SJCRH30 (cell line): ENCODE measurements at regions not wholly inside any gene's neighbourhood (a gene's known extent, or its start where the extent isn't known, plus 50 kb on each side); places are given as distances from the start of the nearest gene placed in this dataset.
"Not testable (repeated sequence)": the region's sequence is repeated elsewhere in the genome, so short reads cannot be mapped to it uniquely, and the experiment has no call there.

Experiments
- DNase-seq, 2 experiments: peaks; one replicate each; pipeline ENCODE4 v3.0.0-alpha.2; 2015 to 2020
- H3K27ac ChIP-seq: fragments of 250-450 bp; sonication (Bioruptor Pico); 2 replicates; pipeline ENCODE4 v1.5.1; 2020; ENCODE audit warnings: mild to moderate bottlenecking, moderate library complexity
- H3K27me3 ChIP-seq: fragments of 250-450 bp; sonication (Bioruptor Pico); 2 replicates; pipeline ENCODE4 v1.5.1; 2020; ENCODE audit warnings: mild to moderate bottlenecking, moderate library complexity
- H3K36me3 ChIP-seq: fragments of 250-450 bp; sonication (Bioruptor Pico); 2 replicates; pipeline ENCODE4 v1.5.1; 2020; ENCODE audit warnings: mild to moderate bottlenecking, moderate library complexity
- H3K4me1 ChIP-seq: fragments of 250-450 bp; sonication (Bioruptor Pico); 2 replicates; pipeline ENCODE4 v1.5.1; 2020; ENCODE audit warnings: mild to moderate bottlenecking, moderate library complexity
- H3K4me3 ChIP-seq: fragments of 250-450 bp; sonication (Bioruptor Pico); 2 replicates; pipeline ENCODE4 v1.5.1; 2020; ENCODE audit warnings: mild to moderate bottlenecking, moderate library complexity
- H3K9me3 ChIP-seq: fragments of 250-450 bp; sonication (Bioruptor Pico); replicated peaks from 2 replicates; pipeline ENCODE4 v1.5.1; 2020; ENCODE audit warnings: mild to moderate bottlenecking, moderate library complexity

DNA sequence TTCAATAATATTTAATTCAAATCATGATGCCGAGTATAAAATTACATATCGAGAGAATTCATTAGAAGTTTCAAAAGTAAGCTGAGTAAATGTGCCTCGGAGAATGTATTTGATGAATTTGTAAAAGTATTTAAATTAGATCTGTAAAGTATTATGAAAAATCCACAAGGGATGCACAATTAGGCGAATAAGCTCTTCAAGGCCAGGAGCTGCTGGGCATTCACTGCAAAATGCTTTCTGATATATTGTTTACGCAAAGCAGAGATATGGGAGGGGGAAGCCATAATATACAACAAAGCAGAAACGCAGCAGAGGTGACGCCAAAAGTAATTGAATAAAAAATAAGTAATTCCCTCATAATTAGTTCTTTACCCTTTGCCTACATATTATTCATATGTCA is 1121.5 kb upstream of the TENM3 start:
- Histone ChIP-seq H3K4me1 (no peaks in the 10 kb centered on the region), H3K9me3 (no peaks in the 10 kb centered on the region), H3K27ac (no peak overlapping the region), H3K27me3 (no peaks in the 10 kb centered on the region), H3K36me3 (no peaks in the 10 kb centered on the region), H3K4me3 (no peak overlapping the region)
- DNase-seq = no peak

DNA sequence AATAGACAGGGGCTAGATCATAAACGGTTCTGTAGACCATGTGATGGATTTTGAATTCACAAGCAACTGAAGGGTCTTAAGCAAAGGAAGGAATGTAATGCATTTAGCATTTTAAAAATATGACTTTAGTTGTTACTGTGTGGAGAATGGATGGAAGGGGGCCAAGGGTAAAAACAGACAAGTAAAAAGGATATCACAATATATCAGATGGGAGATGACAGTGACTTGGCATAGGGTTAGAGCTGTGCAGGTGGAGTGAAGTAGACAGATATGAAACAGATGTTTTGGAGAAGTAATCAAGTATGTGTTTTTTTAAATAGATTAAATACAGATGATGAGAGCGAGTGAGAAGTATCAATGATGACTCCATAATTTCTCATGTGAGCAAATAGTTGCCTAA is 1116.0 kb upstream of the TENM3 start:
- Histone ChIP-seq H3K36me3 (no peaks in the 10 kb centered on the region), H3K27ac (no peak overlapping the region), H3K4me3 (no peak overlapping the region), H3K27me3 (no peaks in the 10 kb centered on the region), H3K4me1 (no peaks in the 10 kb centered on the region), H3K9me3 (no peaks in the 10 kb centered on the region)
- no peak for DNase-seq

DNA sequence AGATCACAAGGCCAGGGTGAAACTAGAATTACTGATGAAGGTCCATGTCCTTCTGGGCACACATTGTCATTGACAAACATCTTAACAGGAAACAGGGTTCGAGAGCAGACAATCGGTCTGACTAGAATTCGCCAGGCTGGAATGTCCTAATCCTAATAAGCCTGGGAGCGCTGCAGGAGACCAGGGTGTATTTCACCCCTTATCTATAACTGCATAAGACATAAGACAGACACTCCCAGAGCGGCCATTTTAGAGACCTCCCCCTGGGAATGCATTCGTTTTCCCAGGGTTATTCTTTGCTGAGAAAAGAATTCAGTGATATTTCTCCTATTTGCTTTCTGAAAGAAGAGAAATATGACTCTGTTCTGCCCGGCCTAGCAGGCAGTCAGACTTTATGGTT is 1112.9 kb upstream of the TENM3 start:
- DNase-seq, H3K36me3 ChIP-seq, H3K27me3 ChIP-seq, H3K9me3 ChIP-seq, H3K4me1 ChIP-seq, H3K27ac ChIP-seq, H3K4me3 ChIP-seq: not testable (repeated sequence)

DNA sequence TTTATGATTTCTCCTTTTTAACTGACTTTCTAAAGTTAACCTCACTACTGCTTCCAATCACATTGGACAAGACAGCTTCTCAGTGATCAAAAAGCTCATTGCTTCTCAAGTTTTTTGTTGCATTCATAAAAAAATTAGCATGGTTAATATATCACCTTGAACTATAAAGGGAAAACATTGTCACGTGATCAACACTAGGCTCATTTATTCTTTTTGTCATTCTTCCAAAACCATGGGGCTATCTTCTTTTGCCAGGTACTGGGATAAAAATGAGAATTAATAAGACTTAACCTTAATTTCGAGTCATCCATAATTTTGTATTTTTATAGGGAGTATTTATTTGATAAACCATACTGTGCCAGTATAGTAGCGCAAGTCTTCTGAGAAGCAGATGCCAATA is 1105.9 kb upstream of the TENM3 start:
- Histone ChIP-seq H3K36me3 (no peaks in the 10 kb centered on the region), H3K4me1 (no peaks in the 10 kb centered on the region), H3K9me3 (no peaks in the 10 kb centered on the region), H3K4me3 (no peak overlapping the region), H3K27me3 (no peaks in the 10 kb centered on the region), H3K27ac (no peak overlapping the region)
- DNase-seq = no peak

DNA sequence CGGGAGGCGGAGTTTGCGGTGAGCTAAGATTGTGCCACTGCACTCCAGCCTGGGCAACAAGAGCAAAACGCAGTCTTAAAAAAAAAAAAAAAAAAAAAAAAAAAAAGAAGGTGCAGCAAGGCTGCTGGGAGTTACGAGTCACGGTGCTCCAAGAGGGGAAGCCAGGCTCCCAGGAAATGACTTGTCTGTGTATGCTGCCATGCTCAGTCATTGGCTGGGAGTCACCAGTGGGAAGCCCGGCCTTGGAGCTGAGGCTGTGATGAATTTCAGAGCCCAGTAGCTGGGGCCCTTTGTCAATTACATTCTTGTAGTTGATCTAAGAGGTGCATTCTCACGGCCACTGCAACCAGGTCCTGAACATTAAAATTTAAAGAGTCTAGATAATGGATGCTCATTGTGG is 1105.1 kb upstream of the TENM3 start:
- no peak overlapping the region for H3K27ac ChIP-seq
- H3K36me3 ChIP-seq = no peaks in the 10 kb centered on the region
- H3K27me3 ChIP-seq = no peaks in the 10 kb centered on the region
- H3K4me1 ChIP-seq = no peaks in the 10 kb centered on the region
- no peak for DNase-seq
- H3K4me3 ChIP-seq = no peak overlapping the region
- no peaks in the 10 kb centered on the region for H3K9me3 ChIP-seq

DNA sequence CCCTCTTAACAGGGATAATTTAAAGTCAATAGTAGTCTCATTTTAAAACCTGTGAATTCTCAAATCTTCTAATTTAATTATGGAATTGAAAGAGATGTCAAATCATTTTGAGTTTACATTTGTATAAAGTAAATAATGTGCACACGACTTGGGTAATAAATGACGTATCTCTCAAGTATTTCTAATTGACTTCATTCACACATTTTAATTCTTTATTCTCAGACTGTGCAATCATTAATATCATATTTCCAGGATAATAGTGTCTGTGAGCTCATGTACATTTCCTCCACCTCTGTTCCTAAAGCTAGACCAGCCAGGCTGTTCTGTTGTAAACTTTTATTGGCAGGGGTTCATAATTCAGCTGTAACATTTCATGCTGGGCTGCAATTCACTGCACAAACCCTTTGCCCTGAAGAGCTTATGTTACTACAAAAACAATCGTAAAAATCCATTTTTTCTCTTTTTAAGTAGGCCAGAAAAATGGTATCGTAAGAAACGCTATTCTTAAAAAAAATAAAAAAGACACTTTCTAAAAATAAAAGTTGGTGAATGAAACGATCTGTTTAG is 1103.1 kb upstream of the TENM3 start:
- H3K36me3 ChIP-seq = no peaks in the 10 kb centered on the region
- H3K9me3 ChIP-seq = no peaks in the 10 kb centered on the region
- H3K27ac ChIP-seq = no peak overlapping the region
- no peak overlapping the region for H3K4me3 ChIP-seq
- no peaks in the 10 kb centered on the region for H3K4me1 ChIP-seq
- peak in 1 of 2 experiments; percentile 11 for DNase-seq
- H3K27me3 ChIP-seq = no peaks in the 10 kb centered on the region

DNA sequence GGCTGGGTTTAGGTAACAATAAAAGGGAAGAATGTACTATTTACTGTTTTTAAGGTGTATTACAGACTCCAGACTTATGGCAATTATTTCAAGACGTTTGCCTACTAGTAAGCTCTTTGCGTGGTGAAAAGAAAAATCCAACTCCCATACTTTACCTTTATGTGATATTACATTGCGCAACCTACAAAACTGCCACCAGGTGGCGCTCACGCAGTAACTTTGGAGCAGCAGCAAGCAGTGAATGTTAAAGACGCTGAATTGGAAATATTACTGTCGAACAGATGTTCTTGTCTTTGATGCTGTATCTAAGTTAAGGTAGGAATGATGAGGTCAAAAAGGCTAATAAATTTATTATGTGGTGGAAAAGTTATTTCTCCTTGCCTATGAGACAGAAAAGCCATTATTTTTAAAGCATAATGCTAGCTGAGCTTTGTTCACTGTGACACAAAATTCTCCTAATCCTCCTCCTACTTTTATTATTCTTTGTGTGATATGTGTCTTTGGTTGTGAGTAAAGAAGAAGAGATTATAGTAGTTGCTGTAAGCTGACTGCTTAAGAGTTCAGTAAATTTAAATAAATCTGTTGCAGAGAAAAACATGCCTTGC is 1099.8 kb upstream of the TENM3 start:
- no peaks in the 10 kb centered on the region for H3K27me3 ChIP-seq
- no peak overlapping the region for H3K4me3 ChIP-seq
- H3K27ac ChIP-seq = no peak overlapping the region
- H3K36me3 ChIP-seq = no peaks in the 10 kb centered on the region
- DNase-seq = peak; percentile 44 to 80
- no peaks in the 10 kb centered on the region for H3K9me3 ChIP-seq
- H3K4me1 ChIP-seq = no peaks in the 10 kb centered on the region

DNA sequence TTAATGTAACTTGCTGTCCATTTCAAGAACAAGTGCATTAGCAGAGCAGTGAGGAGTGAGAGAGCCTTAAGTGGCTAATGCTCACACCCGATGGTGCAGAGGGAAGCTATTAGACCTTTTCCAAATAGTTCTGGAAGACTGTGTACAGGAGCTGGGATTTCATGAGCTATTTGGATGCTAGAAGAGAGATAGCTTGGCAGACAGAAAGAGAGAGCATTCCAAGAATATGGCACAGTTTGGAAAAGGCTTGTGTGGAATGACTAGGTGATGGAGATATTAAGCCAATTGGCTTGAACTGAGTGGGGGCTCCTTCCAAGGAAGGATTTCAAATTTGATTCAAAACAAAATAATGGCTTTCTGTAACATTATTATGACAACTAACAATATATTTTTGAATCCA is 1097.2 kb upstream of the TENM3 start:
- Histone ChIP-seq H3K9me3 (no peaks in the 10 kb centered on the region), H3K4me1 (no peaks in the 10 kb centered on the region), H3K36me3 (no peaks in the 10 kb centered on the region), H3K27ac (no peak overlapping the region), H3K27me3 (no peaks in the 10 kb centered on the region), H3K4me3 (no peak overlapping the region)
- DNase-seq = no peak

DNA sequence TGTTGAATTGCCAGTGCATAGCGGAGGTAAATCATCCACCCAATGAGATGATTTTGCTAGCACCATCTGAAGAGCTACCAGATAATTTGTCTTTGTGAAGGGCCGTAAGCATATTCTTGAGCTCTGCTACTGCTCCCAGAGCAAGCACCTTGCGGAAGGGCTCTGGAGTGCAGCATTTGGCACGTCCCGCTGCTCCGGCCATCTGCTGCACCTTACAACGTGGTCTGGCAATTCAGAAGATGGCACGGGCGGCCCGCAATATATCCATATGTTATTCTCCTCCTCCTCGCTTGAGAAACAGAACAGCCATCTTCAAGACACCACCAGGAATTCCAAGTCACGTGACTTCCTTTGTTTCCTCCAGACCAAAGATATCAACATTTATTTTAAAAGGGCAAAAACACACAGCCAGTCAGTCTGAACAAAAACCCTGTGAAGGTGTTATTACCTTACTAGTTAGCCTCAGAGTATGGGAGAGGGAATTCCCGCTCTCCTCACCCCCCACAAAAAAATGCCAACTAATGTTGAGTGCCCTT is 1095.7 kb upstream of the TENM3 start:
- DNase-seq = no peak
- Histone ChIP-seq H3K4me1 (no peaks in the 10 kb centered on the region), H3K27me3 (no peaks in the 10 kb centered on the region), H3K27ac (no peak overlapping the region), H3K9me3 (no peaks in the 10 kb centered on the region), H3K36me3 (no peaks in the 10 kb centered on the region), H3K4me3 (no peak overlapping the region)

DNA sequence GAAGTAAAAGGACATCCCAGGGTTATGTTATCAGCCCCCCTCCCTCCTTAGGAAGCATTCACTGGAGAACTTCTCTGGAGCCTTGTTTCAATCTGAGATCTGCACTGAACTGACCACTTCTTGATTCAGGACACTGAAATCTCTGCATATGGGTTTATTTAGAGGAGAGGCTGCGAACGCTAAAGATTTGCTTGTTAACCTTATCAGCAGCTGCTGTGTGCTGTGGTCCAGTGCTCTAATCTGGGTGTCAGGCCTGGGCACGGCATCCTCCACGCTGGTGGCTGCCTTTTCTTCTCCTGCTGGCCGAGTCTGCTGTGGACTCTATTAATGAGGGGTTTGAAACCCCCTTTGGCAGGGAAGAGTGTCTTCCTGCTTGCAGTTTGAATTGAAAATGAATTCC is 1094.7 kb upstream of the TENM3 start:
- DNase-seq = peak; percentile 8 to 22
- Histone ChIP-seq H3K27me3 (no peaks in the 10 kb centered on the region), H3K27ac (no peak overlapping the region), H3K36me3 (no peaks in the 10 kb centered on the region), H3K9me3 (no peaks in the 10 kb centered on the region), H3K4me3 (no peak overlapping the region), H3K4me1 (no peaks in the 10 kb centered on the region)

DNA sequence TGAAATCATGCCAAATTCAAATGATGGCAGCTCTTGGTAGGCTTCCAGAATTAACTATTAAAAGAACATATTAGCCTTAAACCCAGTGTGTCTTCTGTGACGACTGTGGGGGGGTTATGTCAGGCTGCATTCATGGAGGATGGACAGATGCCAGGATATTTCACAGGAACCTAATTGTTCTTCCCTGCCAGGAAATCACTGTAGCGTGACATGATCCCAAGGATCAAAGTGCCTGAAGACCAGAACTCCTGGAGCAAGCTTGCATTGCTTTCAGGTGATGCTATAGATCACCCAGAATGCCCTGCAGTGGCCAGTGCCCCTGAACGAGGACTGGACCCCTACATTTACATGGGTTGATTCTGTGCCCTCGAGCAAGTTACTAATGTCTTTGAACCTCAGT is 1093.0 kb upstream of the TENM3 start:
- no peaks in the 10 kb centered on the region for H3K36me3 ChIP-seq
- no peak overlapping the region for H3K27ac ChIP-seq
- no peaks in the 10 kb centered on the region for H3K9me3 ChIP-seq
- no peak overlapping the region for H3K4me3 ChIP-seq
- peak; percentile 4 to 47 for DNase-seq
- H3K4me1 ChIP-seq = no peaks in the 10 kb centered on the region
- no peaks in the 10 kb centered on the region for H3K27me3 ChIP-seq

DNA sequence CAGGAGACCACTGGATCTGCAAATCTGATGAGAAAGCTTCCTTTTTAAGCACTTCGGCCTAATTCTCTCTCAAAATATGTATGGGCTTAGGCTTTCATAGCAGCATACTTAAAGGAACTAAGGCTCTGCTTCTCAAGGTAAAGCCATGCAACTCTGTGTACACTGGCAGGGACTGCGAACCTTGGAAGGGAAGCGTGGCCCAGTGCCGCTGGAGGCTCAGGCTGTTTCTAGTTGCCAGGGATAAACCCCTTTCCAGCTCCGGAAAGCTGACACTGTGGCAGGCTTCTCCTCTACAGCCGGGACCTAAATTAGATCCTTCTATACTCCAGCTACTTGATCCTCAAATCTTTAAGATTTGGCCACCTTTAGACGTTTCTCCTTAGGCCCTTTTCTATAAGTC is 1091.3 kb upstream of the TENM3 start:
- H3K27me3 ChIP-seq = no peaks in the 10 kb centered on the region
- no peak overlapping the region for H3K27ac ChIP-seq
- no peak for DNase-seq
- no peaks in the 10 kb centered on the region for H3K36me3 ChIP-seq
- no peaks in the 10 kb centered on the region for H3K9me3 ChIP-seq
- H3K4me3 ChIP-seq = no peak overlapping the region
- H3K4me1 ChIP-seq = no peaks in the 10 kb centered on the region

DNA sequence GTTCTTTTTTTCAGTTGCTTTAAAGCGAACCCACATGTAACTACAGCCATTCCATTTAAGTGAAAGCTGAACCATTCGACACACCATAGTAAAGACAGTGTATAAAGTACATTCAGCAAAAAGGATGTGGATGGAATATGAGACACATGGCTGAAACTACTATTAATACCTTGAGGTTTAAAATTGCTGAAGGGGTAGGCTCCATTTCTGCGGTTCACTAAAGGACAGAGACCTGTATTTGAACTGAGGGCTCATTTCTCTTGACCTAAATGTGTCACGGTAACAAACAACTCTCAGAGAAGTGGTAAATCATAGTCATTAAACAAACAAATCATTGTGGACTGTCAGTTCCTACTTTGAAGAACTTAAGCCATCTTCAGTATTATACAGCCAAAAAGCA is 1085.6 kb upstream of the TENM3 start:
- no peaks in the 10 kb centered on the region for H3K27me3 ChIP-seq
- no peak overlapping the region for H3K27ac ChIP-seq
- no peaks in the 10 kb centered on the region for H3K36me3 ChIP-seq
- no peaks in the 10 kb centered on the region for H3K9me3 ChIP-seq
- peak in 1 of 2 experiments; percentile 10 for DNase-seq
- no peaks in the 10 kb centered on the region for H3K4me1 ChIP-seq
- no peak overlapping the region for H3K4me3 ChIP-seq

DNA sequence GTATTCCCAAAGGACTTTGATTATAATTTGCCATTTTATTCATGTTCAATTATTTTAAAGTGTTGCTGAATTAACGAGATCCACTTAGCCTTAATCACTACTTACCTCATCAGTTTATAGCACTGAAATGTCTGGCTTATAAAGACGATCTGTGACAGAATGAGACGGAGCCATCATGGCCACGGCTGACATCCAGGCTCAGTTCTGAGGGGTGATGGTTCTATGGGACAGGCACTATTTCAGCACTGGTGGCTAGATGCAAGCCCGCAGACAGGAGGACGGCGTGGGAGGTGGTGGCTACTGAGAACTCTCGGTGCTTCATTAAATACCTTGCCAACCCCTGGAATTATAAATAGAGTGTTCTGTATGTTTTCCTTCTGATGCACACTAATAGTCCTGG is 1084.2 kb upstream of the TENM3 start:
- Histone ChIP-seq H3K9me3 (no peaks in the 10 kb centered on the region), H3K4me1 (no peaks in the 10 kb centered on the region), H3K27ac (no peak overlapping the region), H3K27me3 (no peaks in the 10 kb centered on the region), H3K4me3 (no peak overlapping the region), H3K36me3 (no peaks in the 10 kb centered on the region)
- no peak for DNase-seq

DNA sequence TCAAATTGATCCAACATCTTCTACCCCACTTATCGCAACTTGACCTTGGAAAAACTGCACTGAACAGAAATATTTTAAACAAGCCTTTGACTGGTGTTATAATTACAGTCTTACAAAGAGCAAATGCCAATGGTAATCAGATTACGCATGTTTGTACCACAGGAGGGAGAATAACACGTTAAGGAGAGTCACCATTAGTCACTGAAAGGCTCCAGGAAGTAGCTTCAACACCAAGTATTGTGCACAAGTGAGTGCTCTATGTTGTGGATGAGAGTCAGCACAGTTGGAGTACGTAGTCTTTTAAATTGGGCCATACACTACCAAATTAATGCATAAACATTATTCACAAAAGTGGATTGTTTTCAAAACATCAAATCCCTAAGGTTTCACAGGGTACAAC is 1081.5 kb upstream of the TENM3 start:
- Histone ChIP-seq H3K27me3 (no peaks in the 10 kb centered on the region), H3K36me3 (no peaks in the 10 kb centered on the region), H3K4me3 (no peak overlapping the region), H3K27ac (no peak overlapping the region), H3K4me1 (no peaks in the 10 kb centered on the region), H3K9me3 (no peaks in the 10 kb centered on the region)
- DNase-seq = no peak

DNA sequence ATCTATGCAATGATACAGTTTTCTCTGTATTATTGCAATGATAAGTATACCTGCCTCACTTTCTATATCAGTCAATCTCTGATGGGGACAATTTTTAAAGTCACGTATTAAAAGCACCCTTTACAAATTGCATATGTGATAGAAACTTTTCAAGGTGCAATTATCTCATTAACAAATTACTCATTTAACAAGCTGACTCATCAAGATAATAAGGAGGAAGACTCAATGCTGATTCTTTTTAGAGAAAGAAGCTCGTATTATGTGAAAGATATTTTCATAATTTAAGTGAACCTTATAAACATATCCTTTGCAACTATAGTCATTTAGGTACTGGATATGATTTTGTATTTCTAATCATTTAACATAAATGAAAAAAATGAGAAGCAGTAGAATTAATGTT is 1080.9 kb upstream of the TENM3 start:
- Histone ChIP-seq H3K4me1 (no peaks in the 10 kb centered on the region), H3K36me3 (no peaks in the 10 kb centered on the region), H3K4me3 (no peak overlapping the region), H3K9me3 (no peaks in the 10 kb centered on the region), H3K27ac (no peak overlapping the region), H3K27me3 (no peaks in the 10 kb centered on the region)
- DNase-seq = no peak
